GM23248 (cell line): ENCODE measurements at regions not wholly inside any gene's neighbourhood (a gene's known extent, or its start where the extent isn't known, plus 50 kb on each side); places are given as distances from the start of the nearest gene placed in this dataset.

Source experiments
- EZH2 ChIP-seq: fragments of 200-600 bp; sonication (generic); IDR thresholded peaks from 2 replicates; pipeline ENCODE4 v1.6.1; 2018; ENCODE audit warnings: antibody characterized with exemption, mild to moderate bottlenecking; ENCODE audit not compliant: insufficient read depth, poor library complexity, severe bottlenecking
- EZH2phosphoT487 ChIP-seq: fragments of 200-600 bp; sonication (generic); IDR thresholded peaks from 2 replicates; pipeline ENCODE4 v1.6.1; 2018; ENCODE audit warnings: antibody characterized with exemption, moderate library complexity, mild to moderate bottlenecking, low read depth; ENCODE audit not compliant: insufficient read depth

- TF ChIP-seq EZH2, result no peak
- TF ChIP-seq EZH2phosphoT487, result no peak
Observed at GRCh38 chr18:40124107-40124506, 1830.9 kb upstream of the PIK3C3 start.
